ENCODE measurements at regions not wholly inside any gene's neighbourhood (a gene's known extent, or its start where the extent isn't known, plus 50 kb on each side); places are given as distances from the start of the nearest gene placed in this dataset.

- 82% methylated on average over 20 of the region's 27 CpGs for WGBS (ENCODE audit: insufficient coverage)
- no peak overlapping the region for H3K27ac Mint-ChIP-seq
- POLR2A ChIA-PET: no interaction called here
Measured at GRCh38 chr2:239813261-239814115, 211.7 kb downstream of the NDUFA10 start.

GRCh38 chr2:239811806-239812560 lies 213.2 kb downstream of the NDUFA10 start:
- no peak overlapping the region for H3K4me3 Mint-ChIP-seq
- no peaks in the 10 kb centered on the region for H3K36me3 Mint-ChIP-seq
- 86% methylated on average over 20 of the region's 20 CpGs for WGBS (ENCODE audit: insufficient coverage)
- no peak for ATAC-seq (replicated peaks in 1 of 4)
- CTCF ChIA-PET: no interaction called here
- no peaks in the 10 kb centered on the region for H3K9me3 ChIP-seq
- H3K27me3 ChIP-seq (replicated peaks in 1 of 2; ENCODE audit: control insufficient read depth in 2 of 2, extremely low read depth in 1 of 2, insufficient read depth in 2 of 2, low read length in 1 of 2): peaks cover 0 to 19% of the 10 kb centered on the region in 2 experiments
- no peaks in the 10 kb centered on the region for H3K36me3 ChIP-seq (ENCODE audit: control insufficient read depth in 2 of 2, extremely low read depth in 1 of 2, insufficient read depth in 1 of 2, low read length in 1 of 2)
- H3K4me1 Mint-ChIP-seq: no peaks in the 10 kb centered on the region
- no peak overlapping the region for H3K4me3 ChIP-seq (ENCODE audit: control insufficient read depth in 1 of 2, extremely low read depth in 1 of 2, low read length in 1 of 2)
- no peak for DNase-seq
- POLR2A ChIA-PET: interaction anchor here in 1 of 2 donors (0.6 kb wide), 1 partner anchor 8 kb away, joined by 5 read pairs; no protein-coding TSS in a partner anchor
- no peak overlapping the region for H3K27ac ChIP-seq (ENCODE audit: low read length)
- H3K4me1 ChIP-seq (ENCODE audit: control insufficient read depth in 1 of 2, extremely low read depth in 1 of 2, insufficient read depth in 2 of 2, low read length in 2 of 2): no peaks in the 10 kb centered on the region
- H3K9me3 Mint-ChIP-seq: no peaks in the 10 kb centered on the region
- no peak overlapping the region for H3K27ac Mint-ChIP-seq
- H3K27me3 Mint-ChIP-seq: peaks cover 4 to 7% of the 10 kb centered on the region in 2 donors

More at GRCh38 chr2:239813261-239814115, 211.7 kb downstream of the NDUFA10 start:
- no peaks in the 10 kb centered on the region for H3K36me3 Mint-ChIP-seq
- Histone ChIP-seq H3K4me3 (ENCODE audit: control insufficient read depth in 1 of 2, extremely low read depth in 1 of 2, low read length in 1 of 2) (no peak overlapping the region), H3K27ac (ENCODE audit: low read length) (no peak overlapping the region), H3K9me3 (no peaks in the 10 kb centered on the region), H3K36me3 (ENCODE audit: control insufficient read depth in 2 of 2, extremely low read depth in 1 of 2, insufficient read depth in 1 of 2, low read length in 1 of 2) (no peaks in the 10 kb centered on the region), H3K27me3 (replicated peaks in 1 of 2; ENCODE audit: control insufficient read depth in 2 of 2, extremely low read depth in 1 of 2, insufficient read depth in 2 of 2, low read length in 1 of 2) (peaks cover 0 to 29% of the 10 kb centered on the region in 2 experiments), H3K4me1 (ENCODE audit: control insufficient read depth in 1 of 2, extremely low read depth in 1 of 2, insufficient read depth in 2 of 2, low read length in 2 of 2) (no peaks in the 10 kb centered on the region)
- DNase-seq (no peak), ATAC-seq (replicated peaks in 1 of 4) (no peak)
- peaks cover 7% of the 10 kb centered on the region in 2 donors for H3K27me3 Mint-ChIP-seq
- CTCF ChIA-PET: no interaction called here
- no peaks in the 10 kb centered on the region for H3K4me1 Mint-ChIP-seq
- H3K4me3 Mint-ChIP-seq: no peak overlapping the region
- no peaks in the 10 kb centered on the region for H3K9me3 Mint-ChIP-seq

GRCh38 chr2:239811111-239811781 lies 213.9 kb downstream of the NDUFA10 start:
- Histone ChIP-seq H3K27ac (ENCODE audit: low read length) (no peak overlapping the region), H3K4me1 (ENCODE audit: control insufficient read depth in 1 of 2, extremely low read depth in 1 of 2, insufficient read depth in 2 of 2, low read length in 2 of 2) (no peaks in the 10 kb centered on the region), H3K27me3 (replicated peaks in 1 of 2; ENCODE audit: control insufficient read depth in 2 of 2, extremely low read depth in 1 of 2, insufficient read depth in 2 of 2, low read length in 1 of 2) (peaks cover 0 to 19% of the 10 kb centered on the region in 2 experiments), H3K9me3 (no peaks in the 10 kb centered on the region), H3K36me3 (ENCODE audit: control insufficient read depth in 2 of 2, extremely low read depth in 1 of 2, insufficient read depth in 1 of 2, low read length in 1 of 2) (no peaks in the 10 kb centered on the region), H3K4me3 (ENCODE audit: control insufficient read depth in 1 of 2, extremely low read depth in 1 of 2, low read length in 1 of 2) (no peak overlapping the region)
- ChIA-PET CTCF (no interaction called here), POLR2A (no interaction called here)
- no peak overlapping the region for H3K4me3 Mint-ChIP-seq
- H3K27me3 Mint-ChIP-seq: peaks cover 4 to 7% of the 10 kb centered on the region in 2 donors
- no peaks in the 10 kb centered on the region for H3K9me3 Mint-ChIP-seq
- 75% methylated on average over 9 of the region's 14 CpGs for WGBS (ENCODE audit: insufficient coverage)
- no peak overlapping the region for H3K27ac Mint-ChIP-seq
- DNase-seq (no peak), ATAC-seq (replicated peaks in 1 of 4) (no peak)
- H3K4me1 Mint-ChIP-seq: no peaks in the 10 kb centered on the region
- no peaks in the 10 kb centered on the region for H3K36me3 Mint-ChIP-seq

- no peak overlapping the region for H3K27ac ChIP-seq (ENCODE audit: low read length)
- ATAC-seq (replicated peaks in 1 of 4) (no peak), DNase-seq (peak in 1 of 35 experiments; percentile 10)
- H3K36me3 Mint-ChIP-seq: no peaks in the 10 kb centered on the region
- H3K36me3 ChIP-seq (ENCODE audit: control insufficient read depth in 2 of 2, extremely low read depth in 1 of 2, insufficient read depth in 1 of 2, low read length in 1 of 2): no peaks in the 10 kb centered on the region
- H3K4me1 Mint-ChIP-seq: no peaks in the 10 kb centered on the region
- POLR2A ChIA-PET: no interaction called here
- no peak overlapping the region for H3K4me3 Mint-ChIP-seq
- H3K4me3 ChIP-seq (ENCODE audit: control insufficient read depth in 1 of 2, extremely low read depth in 1 of 2, low read length in 1 of 2): no peak overlapping the region
- H3K9me3 ChIP-seq: no peaks in the 10 kb centered on the region
- H3K9me3 Mint-ChIP-seq: no peaks in the 10 kb centered on the region
- peaks cover 0 to 16% of the 10 kb centered on the region in 2 experiments for H3K27me3 ChIP-seq (replicated peaks in 1 of 2; ENCODE audit: control insufficient read depth in 2 of 2, extremely low read depth in 1 of 2, insufficient read depth in 2 of 2, low read length in 1 of 2)
- H3K27me3 Mint-ChIP-seq: peaks cover 3 to 6% of the 10 kb centered on the region in 2 donors
- H3K4me1 ChIP-seq (ENCODE audit: control insufficient read depth in 1 of 2, extremely low read depth in 1 of 2, insufficient read depth in 2 of 2, low read length in 2 of 2): no peaks in the 10 kb centered on the region
- CTCF ChIA-PET: interaction anchor here in 1 of 2 donors (0.5 kb wide), 1 partner anchor 692 kb away, joined by 7 read pairs; no protein-coding TSS in a partner anchor
- no peak overlapping the region for H3K27ac Mint-ChIP-seq
- WGBS (ENCODE audit: insufficient coverage): 85% methylated on average over 5 of the region's 11 CpGs
Measured at GRCh38 chr2:239809391-239809790, 215.8 kb downstream of the NDUFA10 start.

GRCh38 chr2:239807568-239807967 lies 217.6 kb downstream of the NDUFA10 start:
- CTCF ChIA-PET: no interaction called here
- no peak for DNase-seq
- H3K27me3 Mint-ChIP-seq: peaks cover 2 to 4% of the 10 kb centered on the region in 2 donors

GRCh38 chr2:239806758-239807434 lies 218.2 kb downstream of the NDUFA10 start:
- Mint-ChIP-seq H3K9me3 (no peaks in the 10 kb centered on the region), H3K27me3 (peaks cover 2 to 4% of the 10 kb centered on the region in 2 donors), H3K36me3 (no peaks in the 10 kb centered on the region), H3K4me1 (no peaks in the 10 kb centered on the region), H3K4me3 (no peak overlapping the region), H3K27ac (no peak overlapping the region)
- H3K4me3 ChIP-seq (ENCODE audit: control insufficient read depth in 1 of 2, extremely low read depth in 1 of 2, low read length in 1 of 2): no peak overlapping the region
- peaks cover 0 to 24% of the 10 kb centered on the region in 2 experiments for H3K27me3 ChIP-seq (replicated peaks in 1 of 2; ENCODE audit: control insufficient read depth in 2 of 2, extremely low read depth in 1 of 2, insufficient read depth in 2 of 2, low read length in 1 of 2)
- H3K9me3 ChIP-seq: no peaks in the 10 kb centered on the region
- H3K36me3 ChIP-seq (ENCODE audit: control insufficient read depth in 2 of 2, extremely low read depth in 1 of 2, insufficient read depth in 1 of 2, low read length in 1 of 2): no peaks in the 10 kb centered on the region
- no peaks in the 10 kb centered on the region for H3K4me1 ChIP-seq (ENCODE audit: control insufficient read depth in 1 of 2, extremely low read depth in 1 of 2, insufficient read depth in 2 of 2, low read length in 2 of 2)
- DNase-seq: peak in 1 of 35 experiments; percentile 16
- no peak for ATAC-seq (replicated peaks in 1 of 4)
- 89% methylated on average over 17 of the region's 19 CpGs for WGBS (ENCODE audit: insufficient coverage)
- CTCF ChIA-PET: no interaction called here
- POLR2A ChIA-PET: no interaction called here
- H3K27ac ChIP-seq (ENCODE audit: low read length): no peak overlapping the region

More at GRCh38 chr2:239807568-239807967, 217.6 kb downstream of the NDUFA10 start:
- ATAC-seq (replicated peaks in 1 of 4): no peak
- Histone ChIP-seq H3K27me3 (replicated peaks in 1 of 2; ENCODE audit: control insufficient read depth in 2 of 2, extremely low read depth in 1 of 2, insufficient read depth in 2 of 2, low read length in 1 of 2) (peaks cover 0 to 17% of the 10 kb centered on the region in 2 experiments), H3K4me1 (ENCODE audit: control insufficient read depth in 1 of 2, extremely low read depth in 1 of 2, insufficient read depth in 2 of 2, low read length in 2 of 2) (no peaks in the 10 kb centered on the region), H3K27ac (ENCODE audit: low read length) (no peak overlapping the region), H3K4me3 (ENCODE audit: control insufficient read depth in 1 of 2, extremely low read depth in 1 of 2, low read length in 1 of 2) (no peak overlapping the region), H3K9me3 (no peaks in the 10 kb centered on the region), H3K36me3 (ENCODE audit: control insufficient read depth in 2 of 2, extremely low read depth in 1 of 2, insufficient read depth in 1 of 2, low read length in 1 of 2) (no peaks in the 10 kb centered on the region)
- H3K4me3 Mint-ChIP-seq: no peak overlapping the region
- no peaks in the 10 kb centered on the region for H3K36me3 Mint-ChIP-seq
- no peaks in the 10 kb centered on the region for H3K9me3 Mint-ChIP-seq
- 100% methylated on average over 2 of the region's 10 CpGs for WGBS (ENCODE audit: insufficient coverage)
- no peaks in the 10 kb centered on the region for H3K4me1 Mint-ChIP-seq
- POLR2A ChIA-PET: no interaction called here
- H3K27ac Mint-ChIP-seq: no peak overlapping the region
